HEK293T (cell line): ENCODE measurements at regions not wholly inside any gene's neighbourhood (a gene's known extent, or its start where the extent isn't known, plus 50 kb on each side); places are given as distances from the start of the nearest gene placed in this dataset.

Experiments
- CTCF ChIA-PET: fragments of 350-600 bp; formaldehyde crosslinking; extraction: SDS; loops from one replicate; lab custom pipeline; 2021; ENCODE audit warnings: antibody characterized with exemption, inconsistent platforms; lab: Yijun Ruan, JAX
- POLR2A ChIA-PET: fragments of 350-600 bp; formaldehyde crosslinking; extraction: SDS; loops from one replicate; lab custom pipeline; 2020; ENCODE audit warnings: antibody characterized with exemption, inconsistent platforms; lab: Yijun Ruan, JAX
- DNase-seq: peaks from one replicate; pipeline ENCODE4 v3.0.0; 2012; ENCODE audit warnings: mixed read lengths; ENCODE audit errors: extremely low spot score
- ARNT ChIP-seq: fragments of 450-650 bp; IDR thresholded peaks from 2 replicates; pipeline ENCODE4 v1.6.1; 2017; ENCODE audit warnings: mild to moderate bottlenecking
- BHLHE40 ChIP-seq: fragments of 450-650 bp; IDR thresholded peaks from 2 replicates; pipeline ENCODE4 v1.6.1; 2016; ENCODE audit warnings: mild to moderate bottlenecking, moderate library complexity, borderline replicate concordance
- CTBP1 ChIP-seq: fragments of 450-650 bp; IDR thresholded peaks from 2 replicates; pipeline ENCODE4 v1.6.1; 2016; ENCODE audit warnings: borderline replicate concordance
- ELF4 ChIP-seq: fragments of 450-650 bp; IDR thresholded peaks from 2 replicates; pipeline ENCODE4 v1.6.1; 2017; ENCODE audit warnings: antibody characterized with exemption
- FOXA1 ChIP-seq: fragments of 450-650 bp; IDR thresholded peaks from 2 replicates; pipeline ENCODE4 v1.6.1; 2016; ENCODE audit warnings: mild to moderate bottlenecking
- FOXK2 ChIP-seq: fragments of 450-650 bp; IDR thresholded peaks from 2 replicates; pipeline ENCODE4 v1.6.1; 2016; ENCODE audit warnings: mild to moderate bottlenecking
- FOXM1 ChIP-seq: fragments of 450-650 bp; IDR thresholded peaks from 2 replicates; pipeline ENCODE4 v1.6.1; 2017; ENCODE audit warnings: mild to moderate bottlenecking, borderline replicate concordance
- HDGF ChIP-seq: fragments of 450-650 bp; IDR thresholded peaks from 2 replicates; pipeline ENCODE4 v1.6.1; 2017; ENCODE audit warnings: antibody characterized with exemption, borderline replicate concordance
- L3MBTL2 ChIP-seq: fragments of 450-650 bp; conservative IDR thresholded peaks from 2 replicates; pipeline ENCODE4 v1.6.1; 2016; ENCODE audit warnings: mild to moderate bottlenecking
- LEF1 ChIP-seq: fragments of 450-650 bp; IDR thresholded peaks from 2 replicates; pipeline ENCODE4 v1.6.1; 2017; ENCODE audit warnings: mild to moderate bottlenecking, borderline replicate concordance
- NFRKB ChIP-seq: fragments of 450-650 bp; IDR thresholded peaks from 2 replicates; pipeline ENCODE4 v1.6.1; 2016; ENCODE audit warnings: mild to moderate bottlenecking, moderate library complexity
- SP1 ChIP-seq: fragments of 450-650 bp; IDR thresholded peaks from 2 replicates; pipeline ENCODE4 v1.6.1; 2017
- SUZ12 ChIP-seq: fragments of 450-650 bp; IDR thresholded peaks from 2 replicates; pipeline ENCODE4 v1.6.1; 2016; ENCODE audit warnings: mild to moderate bottlenecking
- TARDBP ChIP-seq: fragments of 450-650 bp; IDR thresholded peaks from 2 replicates; pipeline ENCODE4 v1.6.1; 2016
- ZNF384 ChIP-seq: fragments of 450-650 bp; IDR thresholded peaks from 2 replicates; pipeline ENCODE4 v1.6.1; 2016
- TF ChIP-seq, protein P1 (sequence below): fragments of 450-650 bp; IDR thresholded peaks from 2 replicates; pipeline ENCODE4 v1.6.1; 2016

- POLR2A ChIA-PET: no interaction called here
- CTCF ChIA-PET: no interaction called here
- TF ChIP-seq LEF1 (no peak), SUZ12 (no peak), FOXA1 (no peak), SP1 (no peak), NFRKB (no peak), FOXK2 (no peak), HDGF (no peak), TARDBP (no peak), BHLHE40 (no peak), ELF4 (no peak), CTBP1 (no peak), ZNF384 (no peak), L3MBTL2 (no peak), ARNT (no peak), FOXM1 (no peak)
- TF ChIP-seq, protein P1, sequence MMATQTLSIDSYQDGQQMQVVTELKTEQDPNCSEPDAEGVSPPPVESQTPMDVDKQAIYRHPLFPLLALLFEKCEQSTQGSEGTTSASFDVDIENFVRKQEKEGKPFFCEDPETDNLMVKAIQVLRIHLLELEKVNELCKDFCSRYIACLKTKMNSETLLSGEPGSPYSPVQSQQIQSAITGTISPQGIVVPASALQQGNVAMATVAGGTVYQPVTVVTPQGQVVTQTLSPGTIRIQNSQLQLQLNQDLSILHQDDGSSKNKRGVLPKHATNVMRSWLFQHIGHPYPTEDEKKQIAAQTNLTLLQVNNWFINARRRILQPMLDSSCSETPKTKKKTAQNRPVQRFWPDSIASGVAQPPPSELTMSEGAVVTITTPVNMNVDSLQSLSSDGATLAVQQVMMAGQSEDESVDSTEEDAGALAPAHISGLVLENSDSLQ: no peak
- DNase-seq: no peak
These were observed 189.1 kb downstream of the SHQ1 start for GRCh38 chr3:72659188-72659587.

DNA sequence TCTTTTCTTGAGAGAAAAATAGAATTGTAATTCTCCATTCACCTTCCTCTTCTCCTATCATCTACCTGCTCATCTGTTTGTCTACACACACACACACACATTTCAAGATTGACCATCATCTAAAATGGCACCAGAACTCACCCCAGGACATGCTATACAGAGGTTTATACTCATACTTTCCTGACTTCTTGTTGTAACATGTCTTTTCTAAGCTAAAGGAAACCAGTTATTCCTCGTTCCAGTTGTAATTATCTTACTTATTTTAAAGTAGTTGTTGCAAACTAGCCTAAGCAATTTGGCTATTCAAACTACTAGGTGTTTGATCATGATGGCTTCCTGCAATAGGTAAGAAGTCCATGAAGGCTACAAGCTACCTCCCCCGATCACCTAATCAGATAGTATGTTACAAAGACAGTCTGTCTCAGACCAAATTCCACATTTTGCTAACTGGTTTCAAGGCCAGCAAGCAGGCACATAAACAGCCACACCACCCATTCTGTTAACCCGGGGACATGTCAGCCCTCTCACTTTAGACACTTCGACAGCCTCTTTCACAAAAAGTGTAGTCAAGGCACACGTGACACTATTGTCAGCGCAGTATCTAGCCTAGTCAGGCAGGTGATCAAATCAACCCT lies 189.7 kb downstream of the SHQ1 start:
- no peak for DNase-seq
- ChIA-PET POLR2A (no interaction called here), CTCF (interaction anchor here (1.1 to 1.5 kb wide), 2 partner anchors 7 to 8 kb away, joined by 4 to 9 read pairs; no protein-coding TSS in a partner anchor)
- no peak for TF ChIP-seq ARNT
- TF ChIP-seq ZNF384: no peak
- TF ChIP-seq, protein P1: no peak
- no peak for TF ChIP-seq HDGF

DNA sequence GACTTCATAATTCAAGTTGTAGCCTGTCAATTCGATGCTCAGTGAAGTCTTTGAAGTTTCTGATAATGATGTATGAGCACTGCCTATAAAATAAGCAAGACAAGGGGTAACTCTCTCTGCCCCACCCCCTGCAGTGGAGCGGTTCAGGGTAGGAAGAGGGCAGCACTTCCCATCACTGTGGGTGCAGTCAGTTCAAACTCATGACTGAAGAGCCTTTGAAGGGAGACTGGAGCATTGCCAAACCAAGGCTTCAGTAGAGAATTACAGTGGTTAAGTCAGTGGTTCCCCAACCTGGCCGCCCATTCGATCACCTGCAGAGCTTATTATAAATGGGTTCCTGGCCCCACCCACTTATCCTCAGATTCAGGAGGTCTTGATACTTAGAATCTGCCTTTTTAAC lies 190.6 kb downstream of the SHQ1 start:
- DNase-seq: no peak
- ChIA-PET CTCF (interaction anchor here (1.1 to 1.5 kb wide), 2 partner anchors 8 to 9 kb away, joined by 4 to 9 read pairs; no protein-coding TSS in a partner anchor), POLR2A (no interaction called here)
- TF ChIP-seq HDGF: no peak
- TF ChIP-seq, protein P1: 0 out of 2 replicates have a peak, but pooled peaks have one; percentile 7

DNA sequence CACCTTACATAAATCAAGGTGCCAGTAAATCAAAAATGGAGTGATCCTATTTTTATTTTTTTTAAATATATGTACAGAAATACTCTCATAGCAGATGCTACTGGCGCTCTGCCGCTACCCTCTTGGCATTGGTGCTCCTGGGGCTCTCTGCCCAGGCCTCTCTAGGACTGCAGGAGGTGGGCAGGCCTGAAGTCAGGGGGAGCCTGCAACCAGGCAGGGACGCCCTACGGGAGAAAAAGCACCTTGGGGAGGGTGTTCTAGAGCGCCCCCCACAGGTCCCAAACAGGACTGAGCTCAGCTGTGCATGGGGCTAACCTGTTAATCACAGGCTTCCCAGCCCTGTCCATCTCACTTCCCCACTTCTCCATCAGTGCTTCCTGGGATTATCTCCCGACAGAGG lies 192.5 kb downstream of the SHQ1 start:
- DNase-seq: peak; percentile 31
- TF ChIP-seq TARDBP (no peak), BHLHE40 (no peak), L3MBTL2 (no peak), SUZ12 (no peak), LEF1 (no peak), NFRKB (no peak), ARNT (no peak), HDGF (no peak), SP1 (no peak), ELF4 (no peak), CTBP1 (no peak), FOXK2 (no peak), FOXA1 (no peak), ZNF384 (no peak), FOXM1 (no peak)
- TF ChIP-seq, protein P1: no peak
- POLR2A ChIA-PET: no interaction called here
- CTCF ChIA-PET: interaction anchor here (0.6 to 1.4 kb wide), 6 partner anchors 10 to 170 kb away, joined by 3 to 10 read pairs (median 4); no protein-coding TSS in a partner anchor

- ChIA-PET CTCF (interaction anchor here (0.6 to 0.7 kb wide), 2 partner anchors 53 to 169 kb away, joined by 3 to 4 read pairs; no protein-coding TSS in a partner anchor), POLR2A (no interaction called here)
- DNase-seq: no peak
- no peak for TF ChIP-seq BHLHE40
- TF ChIP-seq, protein P1: no peak
These were observed 193.1 kb downstream of the SHQ1 start for GRCh38 chr3:72655131-72655551.

DNA sequence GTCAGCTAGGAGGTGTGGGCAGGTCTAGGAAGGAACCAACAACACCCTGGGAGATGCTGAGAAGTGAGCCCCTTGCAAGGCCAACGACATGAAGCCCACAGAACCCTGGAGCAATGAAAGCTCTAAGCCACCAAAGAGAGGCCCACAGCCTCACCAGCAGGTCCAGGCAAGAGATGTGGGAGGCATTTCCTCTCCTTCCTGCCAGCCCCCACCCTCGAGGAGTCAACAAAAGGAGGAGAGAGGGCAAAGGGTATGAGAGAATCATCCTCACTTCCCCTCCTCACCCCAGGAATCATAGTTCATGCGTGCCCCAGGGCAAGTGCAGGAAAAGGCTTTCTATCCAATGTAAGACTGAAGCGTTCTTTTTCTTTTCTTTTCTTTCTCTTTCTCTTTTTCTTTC lies 195.8 kb downstream of the SHQ1 start:
- no peak for TF ChIP-seq CTBP1
- TF ChIP-seq ELF4: no peak
- no peak for TF ChIP-seq HDGF
- TF ChIP-seq LEF1: no peak
- no peak for TF ChIP-seq L3MBTL2
- TF ChIP-seq SP1: no peak
- TF ChIP-seq ZNF384: no peak
- no peak for TF ChIP-seq FOXM1
- no peak for TF ChIP-seq SUZ12
- TF ChIP-seq ARNT: no peak
- TF ChIP-seq NFRKB: no peak
- no peak for TF ChIP-seq TARDBP
- no peak for TF ChIP-seq FOXA1
- TF ChIP-seq BHLHE40: no peak
- TF ChIP-seq, protein P1: no peak
- TF ChIP-seq FOXK2: no peak
- ChIA-PET POLR2A (interaction anchor here (0.7 kb wide), 1 partner anchor 51 kb away, joined by 3 read pairs; no protein-coding TSS in a partner anchor), CTCF (no interaction called here)
- DNase-seq: no peak
